PFSK-1 (cell line): ENCODE measurements at regions not wholly inside any gene's neighbourhood (a gene's known extent, or its start where the extent isn't known, plus 50 kb on each side); places are given as distances from the start of the nearest gene placed in this dataset.

Experiments used
- FOXP2 ChIP-seq: optimal IDR thresholded peaks from 2 replicates; pipeline ENCODE3; 2011; ENCODE audit warnings: borderline replicate concordance, control low read depth, inconsistent platforms; ENCODE audit not compliant: insufficient read depth; ENCODE audit errors: extremely low read length, extremely low read depth
- POLR2AphosphoS5 ChIP-seq: IDR thresholded peaks from 2 replicates; pipeline ENCODE4 v1.6.1; 2012; ENCODE audit warnings: low read depth, mild to moderate bottlenecking, control low read depth, low read length, moderate library complexity
- REST ChIP-seq, 2 experiments: IDR thresholded peaks; 2 replicates each; pipeline versions ENCODE4 v1.6.1 to v1.8.0; 2011 to 2012; ENCODE audit warnings: low read depth in 2 of 2, low read length in 2 of 2, control low read depth in 1 of 2, inconsistent platforms in 1 of 2, mild to moderate bottlenecking in 1 of 2, moderate library complexity in 1 of 2; ENCODE audit not compliant: insufficient read depth in 1 of 2
- SIN3A ChIP-seq: IDR thresholded peaks from 2 replicates; pipeline ENCODE4 v1.6.1; 2012; ENCODE audit warnings: mild to moderate bottlenecking, low read length, moderate library complexity, borderline replicate concordance; ENCODE audit not compliant: insufficient read depth
- TAF1 ChIP-seq: IDR thresholded peaks from 2 replicates; pipeline ENCODE4 v1.6.1; 2012; ENCODE audit warnings: low read length, control low read depth, borderline replicate concordance; ENCODE audit not compliant: insufficient read depth

GRCh38 chr1:60850084-60850483 lies 232.3 kb upstream of the NFIA start:
- TF ChIP-seq REST (IDR thresholded peaks at IDR 0.05; ENCODE audit: insufficient read depth in 1 of 2, low read depth in 2 of 2, low read length in 2 of 2) (no peak), POLR2AphosphoS5 (no peak), TAF1 (no peak), SIN3A (no peak), FOXP2 (no peak)
